Muscle of back (tissue), 3 donors: ENCODE measurements at regions not wholly inside any gene's neighbourhood (a gene's known extent, or its start where the extent isn't known, plus 50 kb on each side); places are given as distances from the start of the nearest gene placed in this dataset.

Experiments
- DNase-seq, 3 donors: peaks; one replicate each; pipeline versions ENCODE4 v3.0.0 to v3.0.0-alpha.2; 2013

DNA sequence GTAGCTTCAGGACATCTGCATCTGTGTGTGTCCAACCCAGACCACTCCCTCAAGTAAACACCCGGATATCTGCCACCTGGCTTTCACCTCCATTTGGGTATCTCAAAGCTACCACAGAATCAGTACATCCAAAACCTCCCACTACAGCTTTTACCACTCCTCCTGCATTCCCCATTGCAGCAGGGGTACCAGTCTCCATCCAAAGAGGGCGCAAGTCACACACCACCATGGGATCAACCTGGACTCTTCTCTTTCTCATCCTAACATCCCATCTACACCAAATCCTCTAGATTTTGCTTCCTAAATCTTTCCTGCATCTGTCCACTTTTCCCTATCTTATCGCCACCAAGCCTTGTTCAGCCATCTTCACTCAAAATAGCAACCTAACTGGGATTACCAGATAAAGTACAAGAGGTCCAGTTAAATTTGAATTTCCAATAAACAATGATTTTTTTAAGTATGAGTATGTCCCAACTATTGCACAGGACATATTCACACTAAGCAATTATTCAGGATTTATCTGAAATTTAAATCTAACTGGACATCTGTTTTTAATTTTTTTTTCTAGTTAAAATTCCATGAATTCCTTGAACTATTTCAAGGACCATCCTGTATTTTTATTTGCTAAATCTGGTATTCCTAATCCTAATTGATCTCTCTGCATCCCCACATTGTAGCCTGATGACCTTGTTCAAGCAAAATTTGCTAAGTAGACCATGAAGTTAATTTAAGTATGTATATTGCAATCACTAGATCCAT is 164.3 kb upstream of the MLN start:
- DNase-seq: no peak

DNA sequence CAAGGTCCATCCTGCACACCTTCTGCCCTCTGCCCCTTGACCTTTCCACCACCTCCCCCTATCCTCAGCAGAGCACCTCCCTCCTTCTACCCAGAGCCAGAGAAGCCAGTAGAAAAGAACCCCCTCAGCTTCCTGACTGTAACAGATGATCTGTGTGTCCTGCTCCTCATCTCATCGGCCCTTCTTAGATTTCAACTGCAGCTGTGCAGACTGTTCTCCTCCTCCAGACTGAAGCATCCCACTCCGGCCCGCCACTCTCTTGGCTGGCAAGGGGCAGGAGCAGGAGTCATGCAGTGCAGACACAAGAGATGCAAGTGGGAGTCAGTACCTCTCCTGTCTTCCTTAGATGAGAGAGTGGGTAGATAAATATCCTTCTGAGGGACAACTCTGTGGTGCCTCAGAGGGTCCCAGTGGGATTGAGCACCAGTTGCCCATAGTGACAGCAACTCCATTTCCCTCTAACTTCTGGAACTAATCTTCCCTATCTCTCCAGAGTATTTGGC is 163.5 kb upstream of the MLN start:
- no peak for DNase-seq

DNA sequence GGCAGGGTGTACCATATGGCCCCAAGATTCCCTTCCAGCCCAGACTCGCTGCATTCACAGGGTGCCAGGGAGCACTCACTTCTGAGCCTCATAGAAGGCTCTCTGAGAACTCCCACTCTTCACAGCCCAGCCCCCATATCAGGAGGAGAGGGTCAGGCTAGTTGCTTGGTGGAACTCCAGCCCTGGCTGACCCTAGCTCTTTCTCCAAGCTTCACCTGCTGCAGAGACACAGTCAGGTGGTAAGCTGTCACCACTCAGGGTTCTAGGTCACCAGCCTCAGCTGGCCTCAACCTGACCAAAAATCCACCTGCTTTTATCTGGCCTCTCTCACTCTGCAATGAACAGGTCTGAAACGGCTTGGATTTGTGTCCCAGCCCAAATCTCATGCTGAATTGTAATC is 162.7 kb upstream of the MLN start:
- DNase-seq: no peak

DNA sequence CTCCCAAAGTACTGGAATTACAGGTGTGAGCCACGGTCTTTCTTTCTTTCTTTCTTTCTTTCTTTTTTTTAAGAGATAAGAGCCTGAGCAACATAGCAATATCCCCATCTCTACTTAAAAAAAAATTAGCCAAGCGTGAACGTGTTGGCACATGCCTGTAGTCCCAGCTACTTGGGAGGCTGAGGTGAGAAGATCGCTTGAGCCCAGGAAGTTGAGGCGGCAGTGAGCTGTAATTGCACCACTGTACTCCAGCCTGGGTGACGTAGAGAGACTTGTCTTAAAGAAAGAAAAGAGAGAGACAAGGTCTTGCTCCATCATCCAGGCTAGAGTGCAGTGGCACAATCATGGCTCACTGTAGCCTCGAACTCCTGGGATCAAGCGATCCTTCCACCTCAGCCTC is 162.0 kb upstream of the MLN start:
- DNase-seq: no peak

DNA sequence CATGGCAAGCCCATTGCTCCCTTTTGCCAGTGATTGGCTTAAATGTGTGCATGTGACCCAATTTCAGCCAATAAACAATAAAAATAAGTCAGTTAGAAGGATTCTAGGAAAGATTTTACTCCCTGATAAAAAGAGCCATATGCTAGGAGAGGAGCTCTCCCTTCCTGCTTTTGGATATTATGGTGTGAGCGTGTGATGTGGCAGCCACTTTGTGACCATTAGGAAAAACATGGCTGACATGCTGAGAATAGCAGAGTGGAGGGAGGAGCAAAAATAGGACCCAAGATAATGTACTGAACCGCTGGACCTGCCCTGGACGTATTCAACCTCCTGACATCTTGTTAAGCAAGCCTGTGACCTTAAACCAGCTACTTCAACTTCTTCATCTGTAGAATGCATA is 160.6 kb upstream of the MLN start:
- no peak for DNase-seq

DNA sequence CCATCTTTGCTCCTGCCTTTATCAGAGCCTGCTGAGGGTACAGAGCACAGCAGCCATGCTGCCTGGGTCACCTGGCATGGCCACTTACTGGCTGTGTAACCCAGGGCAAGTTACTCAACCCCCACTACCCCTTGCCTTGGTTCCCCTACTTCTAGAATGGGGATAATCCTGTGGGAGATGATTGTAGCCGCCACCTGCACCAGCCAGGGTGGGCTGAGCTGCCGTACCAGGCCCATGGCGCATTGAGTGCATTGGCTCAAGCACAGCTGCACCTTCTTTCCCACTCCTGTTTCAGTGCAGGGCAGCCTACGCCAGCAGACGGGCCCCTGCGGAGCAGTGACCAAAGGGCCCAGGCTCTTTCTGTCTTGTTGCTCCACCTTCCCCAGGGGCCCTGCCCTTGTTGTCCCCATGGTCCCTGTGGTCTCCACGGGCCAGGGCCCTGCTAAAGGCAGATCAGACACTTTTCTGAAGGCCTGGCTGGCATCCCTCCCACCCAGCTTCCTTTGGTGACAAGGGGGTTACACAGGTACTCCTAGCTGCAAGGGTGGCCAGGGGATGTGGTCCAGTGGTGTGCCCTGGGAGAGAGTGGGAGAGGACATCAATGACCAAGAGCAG is 159.4 kb upstream of the MLN start:
- DNase-seq: no peak

DNA sequence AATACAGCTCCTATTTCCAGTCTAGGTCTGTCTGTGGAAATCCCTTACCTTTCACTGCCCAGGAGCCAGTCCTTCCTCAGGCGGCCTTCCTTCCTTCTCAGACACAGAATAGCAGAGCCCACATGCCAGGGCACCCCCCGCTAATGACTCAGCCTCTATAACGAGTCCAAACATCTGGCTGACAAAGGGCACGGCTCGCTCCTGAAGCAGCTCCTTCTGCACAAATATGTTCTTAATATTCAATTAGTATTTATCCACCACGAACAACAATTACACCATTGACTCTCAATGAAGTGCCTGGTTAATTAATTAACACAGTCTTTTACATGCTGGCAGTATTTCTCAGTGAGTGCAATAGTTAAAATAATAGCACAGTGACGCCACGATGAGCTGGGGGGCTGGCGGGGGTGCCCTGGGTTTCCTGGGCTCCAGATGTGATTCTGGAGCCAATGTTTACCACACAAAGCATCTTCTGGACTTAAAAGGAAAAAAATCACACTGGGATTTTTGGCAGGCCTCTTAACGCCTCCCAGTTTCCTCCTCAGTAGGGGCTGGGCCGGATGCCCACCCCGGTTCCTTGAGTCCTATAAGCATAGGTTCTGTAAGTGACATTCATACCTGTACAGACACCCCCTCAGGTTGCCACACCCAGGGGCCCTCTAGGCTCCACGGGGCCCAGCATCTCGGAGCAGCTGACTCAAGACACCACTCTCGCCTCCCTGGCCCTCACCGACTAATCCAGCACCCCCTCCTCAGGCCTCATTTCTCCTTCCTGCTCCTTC is 158.6 kb upstream of the MLN start:
- no peak for DNase-seq

DNA sequence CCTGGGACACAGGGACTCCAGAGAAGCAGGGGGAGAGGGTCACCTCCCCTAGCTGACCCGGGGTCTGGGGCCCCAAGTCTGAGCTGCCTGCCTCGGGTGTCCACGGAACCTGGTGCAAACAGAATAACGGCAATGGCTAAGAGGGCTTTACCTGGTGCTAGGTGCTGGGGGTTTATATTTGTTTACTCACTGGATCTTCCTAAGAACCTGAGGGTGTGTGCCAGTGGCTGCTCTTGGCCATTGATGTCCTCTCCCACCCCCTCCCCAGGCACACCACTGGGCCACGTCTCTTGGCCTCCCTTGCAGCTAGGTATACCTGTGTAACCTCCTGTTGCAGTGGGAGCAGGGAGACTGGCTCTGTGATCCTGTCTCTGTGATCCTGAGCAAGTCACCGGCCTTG is 157.9 kb upstream of the MLN start:
- DNase-seq: no peak

DNA sequence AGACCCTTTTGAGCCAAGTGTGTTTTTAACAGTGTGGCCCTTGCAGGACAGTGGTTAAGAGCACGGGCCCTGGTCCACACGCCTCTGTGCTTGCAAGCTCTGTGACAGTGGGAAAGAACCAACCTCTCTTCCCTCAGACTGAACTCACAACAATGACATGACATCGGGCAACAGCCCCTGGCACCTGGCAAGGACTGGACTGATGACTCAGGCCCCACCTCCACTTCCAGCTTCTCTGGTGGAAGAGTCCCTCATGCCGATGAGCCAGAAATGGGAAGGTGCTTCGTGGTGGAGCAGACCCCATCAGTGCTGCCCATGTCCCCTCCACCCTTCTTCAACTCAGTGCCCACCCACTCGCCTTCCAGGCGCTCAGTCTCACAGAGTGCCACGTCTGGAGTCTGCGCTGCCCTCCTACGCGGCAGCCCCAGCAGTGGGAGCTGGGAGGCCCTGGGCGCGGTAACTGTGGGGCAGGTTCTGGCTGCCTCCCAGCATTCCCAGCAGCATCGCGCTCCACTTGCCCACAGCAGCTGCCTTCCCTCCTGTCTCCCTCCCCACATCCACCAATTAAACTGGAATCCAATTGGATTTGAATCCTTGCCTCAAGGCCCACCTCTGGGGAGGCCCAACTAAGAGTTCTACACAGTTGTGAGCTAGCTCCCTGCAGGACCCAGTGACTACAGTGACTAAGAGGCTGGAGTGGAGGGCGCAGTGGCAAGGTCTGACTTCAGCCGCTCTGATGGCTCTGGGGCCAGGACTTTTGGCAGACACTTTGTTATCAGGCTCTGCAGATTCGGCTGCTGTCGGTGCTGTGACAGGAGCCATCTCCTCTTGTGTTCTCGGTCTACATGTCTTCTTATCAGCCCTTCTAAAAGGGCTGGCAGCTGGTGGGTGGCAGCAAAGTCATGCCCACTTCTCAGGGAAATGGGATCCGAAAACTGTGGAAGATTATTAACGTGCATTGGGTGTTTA is 156.8 kb upstream of the MLN start:
- no peak for DNase-seq

DNA sequence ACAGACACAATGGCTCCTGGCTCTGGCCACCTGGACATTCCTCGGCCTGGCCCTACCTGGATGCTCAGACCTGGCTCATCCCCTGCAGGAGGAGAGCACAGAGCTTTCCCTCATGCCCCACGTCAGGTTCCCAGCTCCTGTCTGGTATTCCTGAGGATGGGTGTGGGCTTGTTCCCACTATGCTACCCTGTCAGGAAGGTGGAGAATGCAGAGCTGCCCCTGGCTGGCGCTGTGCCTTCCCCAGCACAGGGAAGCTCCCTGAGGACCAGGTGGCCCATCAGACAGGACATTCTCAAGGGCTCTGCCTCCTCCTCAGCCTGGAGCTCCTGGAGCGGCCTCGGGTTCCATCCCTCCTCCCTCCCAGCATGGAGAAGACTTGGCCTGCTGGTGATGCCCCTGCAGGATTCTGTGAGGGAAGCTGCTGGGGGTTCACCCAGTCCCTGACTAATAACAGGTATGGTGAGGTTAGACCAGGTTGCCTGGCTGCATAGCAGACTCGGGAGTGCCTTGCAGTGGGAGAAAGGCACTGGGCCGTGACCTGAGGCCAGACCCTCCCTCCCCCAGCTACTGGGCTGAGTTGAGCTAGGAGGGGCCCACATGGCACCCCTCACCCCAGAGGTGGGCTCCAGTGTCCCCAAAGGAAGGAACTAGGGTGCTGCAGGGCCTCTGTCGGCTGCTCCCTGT is 156.0 kb upstream of the MLN start:
- no peak for DNase-seq

DNA sequence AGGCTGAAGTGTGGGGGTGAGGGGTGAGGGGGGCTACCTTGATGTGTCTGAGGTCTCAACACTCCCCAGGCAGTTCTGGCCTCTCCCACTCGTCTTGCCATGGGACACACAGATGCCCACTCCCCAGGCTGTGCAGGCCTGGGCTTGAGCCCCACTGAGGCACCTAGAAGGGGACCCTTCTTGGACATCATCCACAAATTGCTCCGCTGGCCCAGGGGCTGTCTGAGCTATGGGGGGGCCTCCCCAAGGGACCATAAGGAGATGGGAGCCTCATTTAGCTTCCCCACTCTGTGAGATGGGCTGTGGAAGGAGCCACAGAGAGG is 155.5 kb upstream of the MLN start:
- no peak for DNase-seq

DNA sequence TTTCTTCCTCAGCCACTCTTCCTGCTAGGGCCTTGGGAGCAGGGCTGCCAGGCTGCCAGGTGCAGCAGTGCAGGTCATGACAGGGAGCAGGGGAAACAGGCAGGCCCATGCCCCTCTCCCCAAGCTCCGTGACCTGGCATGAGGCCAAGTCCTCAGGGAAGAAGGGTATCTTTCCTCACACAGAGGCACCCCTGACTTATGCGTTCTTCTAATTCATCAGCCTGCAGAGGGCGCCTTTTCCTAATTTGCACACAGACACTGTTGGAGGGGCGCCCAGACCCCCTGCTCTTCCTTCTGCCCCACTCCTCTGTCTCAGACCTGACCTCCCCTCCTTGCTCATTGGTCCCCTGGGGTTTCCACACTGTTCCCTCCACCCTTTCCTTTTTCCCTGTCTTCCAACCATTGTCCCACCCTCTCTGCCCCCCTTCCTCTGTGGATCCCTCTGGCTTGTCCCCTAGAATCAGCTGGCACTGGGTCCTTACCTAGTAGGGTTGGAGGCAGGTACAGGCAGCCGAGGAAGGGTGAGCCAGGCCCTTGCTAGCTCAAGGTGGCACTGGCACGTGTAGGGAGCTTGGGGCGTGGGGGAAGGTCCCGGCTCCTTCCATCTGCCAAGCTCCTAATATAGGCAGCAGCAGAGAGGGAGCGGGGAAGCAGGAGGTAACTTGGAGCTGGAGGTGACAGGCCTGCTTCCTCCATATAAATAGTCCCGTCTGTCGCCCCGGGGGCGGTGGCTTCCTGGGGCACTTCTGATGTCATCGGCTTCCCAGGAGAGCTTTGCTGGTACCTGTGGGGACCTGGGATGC is 154.9 kb upstream of the MLN start:
- DNase-seq: peak in 1 of 3 donors; percentile 25

DNA sequence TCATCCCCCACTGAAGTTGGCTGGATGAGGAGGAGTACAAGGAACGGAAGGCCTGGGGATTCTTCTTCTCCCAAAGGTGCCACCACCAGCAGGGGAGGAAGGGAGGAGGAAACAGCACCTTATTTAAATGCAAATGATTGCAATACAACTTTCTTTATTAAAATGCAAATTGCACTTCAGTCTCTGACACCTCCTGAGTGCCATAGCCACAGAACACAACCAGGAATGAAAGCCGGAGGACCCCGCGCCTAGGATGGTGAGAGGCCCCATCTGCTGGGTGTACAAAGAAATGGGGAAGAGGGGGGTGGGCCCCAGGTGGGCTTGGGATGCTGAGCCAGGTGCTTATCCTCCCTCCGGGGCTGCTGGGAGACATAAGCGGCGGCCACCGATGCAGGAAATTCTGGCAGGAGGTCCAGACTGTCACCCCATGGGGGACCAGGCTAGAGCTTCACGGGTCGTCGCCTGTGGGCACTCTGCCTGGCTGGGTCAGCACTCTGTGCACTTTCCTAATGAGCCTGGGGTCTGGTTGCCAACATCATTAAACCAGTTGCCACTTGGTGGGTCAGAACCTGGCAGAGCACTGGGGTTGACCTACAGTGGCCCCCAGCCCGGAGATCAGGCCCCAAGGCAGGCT is 154.2 kb upstream of the MLN start:
- DNase-seq: no peak

DNA sequence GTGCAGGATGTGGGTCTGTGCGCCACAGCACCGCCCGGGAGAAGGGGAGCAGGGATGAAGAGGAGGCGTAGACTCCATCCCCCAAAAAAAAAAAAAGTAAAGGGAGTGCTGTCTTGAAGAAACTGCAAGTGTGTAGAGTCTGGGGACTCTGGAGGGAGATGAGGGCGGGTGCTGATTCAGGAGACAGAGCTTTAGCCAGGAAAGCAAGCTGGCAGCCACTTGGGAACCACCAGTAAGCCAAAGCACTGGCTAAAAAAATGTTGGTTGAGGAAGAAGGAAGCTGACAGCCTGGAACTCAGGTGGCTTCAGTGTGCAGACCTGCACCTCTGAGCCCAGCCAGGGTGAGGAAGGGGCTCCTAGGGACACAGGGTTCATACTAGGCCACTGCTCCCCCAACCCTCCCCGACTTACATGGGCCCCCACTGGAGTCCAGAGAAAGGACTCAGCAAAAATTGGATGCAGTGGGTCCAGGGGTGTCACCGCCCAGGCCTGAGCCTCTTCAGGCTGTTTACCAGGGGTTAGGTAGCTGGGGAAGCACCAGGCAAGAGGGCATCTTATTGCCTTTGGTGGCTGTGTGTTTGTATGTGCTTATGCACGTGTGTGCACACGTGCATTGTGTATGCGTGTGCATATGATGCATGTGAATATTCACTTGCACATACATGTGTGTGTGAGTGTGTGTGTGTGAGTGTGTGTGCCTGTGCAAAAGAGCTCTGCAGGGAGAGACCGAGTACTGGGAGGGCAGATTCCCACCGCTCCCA is 153.5 kb upstream of the MLN start:
- DNase-seq: no peak

DNA sequence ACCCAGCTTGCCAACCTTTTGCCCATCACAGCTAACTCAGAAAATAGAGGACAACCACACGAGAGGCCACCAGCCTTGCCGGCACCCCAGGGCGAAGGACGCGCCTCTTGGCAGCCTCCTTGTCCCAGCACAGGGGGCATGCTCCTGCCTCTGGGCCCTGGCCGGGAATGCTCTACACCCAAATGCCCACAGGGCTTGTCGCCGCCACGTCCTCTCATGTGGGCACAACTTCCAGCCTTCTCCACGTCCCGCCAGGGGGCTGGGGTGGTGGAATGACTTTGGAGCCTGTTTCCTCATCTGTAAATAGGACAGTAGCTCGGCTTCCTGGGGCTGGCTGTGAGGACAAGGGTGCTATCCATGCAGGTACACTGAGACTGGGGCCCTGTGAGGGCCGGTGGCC is 152.4 kb upstream of the MLN start:
- DNase-seq: no peak

DNA sequence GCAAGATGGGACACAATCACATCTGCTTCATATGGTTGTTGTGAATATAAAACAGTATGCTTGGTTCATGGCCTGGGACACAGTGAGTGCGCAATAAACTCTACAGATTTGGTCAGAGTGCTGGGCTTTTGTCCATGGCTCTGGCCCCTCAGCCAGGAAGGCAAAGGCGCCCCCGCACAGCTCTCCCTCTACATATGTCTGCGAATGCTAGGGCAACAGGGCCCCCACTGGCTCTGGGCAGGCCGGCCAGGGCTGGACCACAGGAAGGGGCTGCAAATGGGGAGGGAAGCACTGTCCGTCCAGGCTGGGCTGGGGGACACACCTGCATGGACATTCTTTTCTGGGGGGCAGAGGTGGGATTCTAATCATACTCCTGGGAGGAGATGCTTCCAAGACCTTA is 151.8 kb upstream of the MLN start:
- no peak for DNase-seq

DNA sequence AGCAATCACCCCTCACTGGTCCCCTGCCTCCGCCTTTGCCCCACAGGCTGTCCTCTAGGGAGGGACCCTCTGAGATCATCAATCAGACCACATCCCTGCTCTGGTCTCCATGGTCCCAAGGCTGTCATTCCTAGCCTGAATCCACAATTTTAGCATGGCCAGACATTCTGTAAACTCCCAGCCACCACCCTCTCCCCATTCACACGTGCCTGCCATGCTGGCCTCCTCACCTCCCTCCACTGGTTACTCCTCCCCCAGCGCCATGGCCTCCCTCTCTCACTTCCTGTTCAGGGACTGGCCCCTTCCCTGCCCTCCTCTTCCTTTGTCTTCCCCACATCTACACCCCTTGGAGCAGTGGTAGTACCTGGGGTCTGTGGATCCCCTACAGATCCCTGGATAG is 150.7 kb upstream of the MLN start:
- no peak for DNase-seq

DNA sequence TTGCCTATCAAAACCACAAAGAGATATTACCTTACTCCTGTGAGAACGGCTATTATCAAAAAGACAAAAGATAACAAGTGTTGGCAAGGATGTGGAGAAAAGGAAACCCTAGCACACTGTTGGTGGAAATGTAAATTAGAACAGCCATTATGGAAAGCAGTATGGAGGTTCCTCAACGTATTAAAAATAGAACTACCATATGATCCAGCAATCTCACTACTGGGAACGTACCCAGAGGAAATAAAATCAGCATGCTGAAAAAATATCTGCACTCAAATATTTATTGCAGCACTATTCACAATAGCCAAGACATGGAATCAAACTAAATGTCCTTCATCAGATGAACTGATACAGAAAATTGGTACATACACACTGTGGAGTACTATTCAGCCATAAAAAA is 149.4 kb upstream of the MLN start:
- no peak for DNase-seq

DNA sequence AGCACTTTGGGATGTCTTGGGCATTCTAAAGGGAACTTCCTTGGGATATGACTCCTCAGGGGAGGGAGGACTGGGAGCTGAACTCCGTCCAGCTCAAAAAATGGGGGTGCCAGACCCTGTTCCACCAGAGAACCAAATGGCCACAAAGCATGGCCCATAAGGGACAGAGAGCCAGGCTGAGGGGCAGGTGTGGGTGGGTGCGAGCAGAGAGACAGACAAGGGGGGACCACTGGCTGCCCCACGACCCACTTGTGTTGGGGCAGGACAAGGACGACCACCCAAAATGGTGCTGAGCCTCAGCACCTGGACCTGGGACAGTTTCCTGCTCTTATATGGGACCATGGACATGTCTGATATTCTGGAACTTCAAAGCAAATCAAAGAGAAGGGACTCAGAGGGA is 148.2 kb upstream of the MLN start:
- no peak for DNase-seq
